Endothelial cell of umbilical vein (primary cell): ENCODE measurements at regions not wholly inside any gene's neighbourhood (a gene's known extent, or its start where the extent isn't known, plus 50 kb on each side); places are given as distances from the start of the nearest gene placed in this dataset.

ENCODE experiments used
- BruUV-seq: library from RNA; stranded (reverse); fragments of 400-500 nt; replicated peaks from 2 replicates; lab custom pipeline; 2021; lab: Mats Ljungman, UMichigan
- CTCF ChIA-PET: fragments of 300-600, 350-600 bp; sonication (Branson Sonifier 250); formaldehyde crosslinking; loops from one replicate; lab custom pipeline; 2021; ENCODE audit warnings: antibody characterized with exemption, inconsistent platforms; lab: Charles Lee
- POLR2A ChIA-PET: fragments of 300-600, 350-600 bp; sonication (Branson Sonifier 250); formaldehyde crosslinking; loops from one replicate; lab custom pipeline; 2021; ENCODE audit warnings: antibody characterized with exemption, inconsistent platforms; lab: Charles Lee
- DNase-seq: peaks from one replicate; pipeline ENCODE4 v3.0.0-alpha.2; 2011; ENCODE audit warnings: low read depth, low spot score
- FAIRE-seq: peaks from 2 replicates; lab custom pipeline; 2011; peaks lifted over from hg19 to GRCh38; lab: Jason Lieb, UNC
- H2AFZ ChIP-seq: 2 replicates; pipeline ENCODE4 v1.6.0; 2012; ENCODE audit warnings: low read depth, low read length, control low read depth, inconsistent platforms
- H3K27ac ChIP-seq: 2 replicates; pipeline ENCODE4 v1.5.1; 2011; ENCODE audit warnings: low read depth, mild to moderate bottlenecking, control low read depth, low read length, moderate library complexity; ENCODE audit not compliant: insufficient read depth
- H3K27me3 ChIP-seq, 2 experiments: 2 replicates each; pipeline versions ENCODE4 v1.6.0 to v1.6.1; 2011; ENCODE audit warnings: low read length in 2 of 2, mixed read lengths in 1 of 2; ENCODE audit not compliant: control insufficient read depth in 2 of 2, insufficient read depth in 2 of 2
- H3K36me3 ChIP-seq, 2 experiments: 2 replicates in 1 of 2; 3 replicates in 1 of 2; pipeline ENCODE4 v1.5.1; 2011; ENCODE audit warnings: low read length in 2 of 2, mild to moderate bottlenecking in 1 of 2, moderate library complexity in 1 of 2; ENCODE audit not compliant: control insufficient read depth in 2 of 2, insufficient read depth in 2 of 2; ENCODE audit errors: extremely low read depth in 1 of 2
- H3K4me1 ChIP-seq: 3 replicates; pipeline ENCODE4 v1.5.1; 2011; ENCODE audit warnings: mild to moderate bottlenecking, low read length; ENCODE audit not compliant: control insufficient read depth, insufficient read depth; ENCODE audit errors: extremely low read depth
- H3K4me2 ChIP-seq: 2 replicates; pipeline ENCODE4 v1.6.1; 2011; ENCODE audit warnings: low read length, control low read depth, mixed read lengths; ENCODE audit not compliant: insufficient read depth
- H3K4me3 ChIP-seq, 3 experiments: fragments of 200-600 bp in 1 of 3; sonication (generic), shearing (Covaris generic) in 1 of 3; replicated peaks in 1 of 3; 2 replicates each; pipeline ENCODE4 v1.5.1; 2011 to 2016; ENCODE audit warnings: control low read depth in 3 of 3, low read length in 3 of 3, mild to moderate bottlenecking in 2 of 3, inconsistent platforms in 1 of 3, low read depth in 1 of 3, moderate library complexity in 1 of 3; ENCODE audit not compliant: insufficient read depth in 1 of 3
- H3K79me2 ChIP-seq: 2 replicates; pipeline ENCODE4 v1.6.0; 2012; ENCODE audit warnings: low read length, inconsistent platforms; ENCODE audit not compliant: control insufficient read depth, insufficient read depth
- H3K9ac ChIP-seq: replicated peaks from 2 replicates; pipeline ENCODE3; 2011; ENCODE audit warnings: low read length, control low read depth; ENCODE audit not compliant: insufficient read depth; ENCODE audit errors: extremely low read depth
- H3K9me1 ChIP-seq: replicated peaks from 3 replicates; pipeline ENCODE4 v1.6.0; 2011; ENCODE audit warnings: mild to moderate bottlenecking, low read length; ENCODE audit not compliant: control insufficient read depth, insufficient read depth; ENCODE audit errors: extremely low read depth
- H3K9me3 ChIP-seq: replicated peaks from 2 replicates; pipeline ENCODE4 v1.5.1; 2012; ENCODE audit warnings: low read length, inconsistent platforms; ENCODE audit not compliant: control insufficient read depth, insufficient read depth
- H4K20me1 ChIP-seq: replicated peaks from 2 replicates; pipeline ENCODE3; 2011; ENCODE audit warnings: mild to moderate bottlenecking, low read length; ENCODE audit not compliant: control insufficient read depth, insufficient read depth; ENCODE audit errors: extremely low read depth
- CTCF ChIP-seq, 2 donors: IDR thresholded peaks; 1 replicate in 1 of 2; 2 replicates in 1 of 2; pipeline ENCODE4 v1.5.1; 2011; ENCODE audit warnings: low read length in 2 of 2, mild to moderate bottlenecking in 2 of 2, moderate library complexity in 2 of 2, control low read depth in 1 of 2, inconsistent platforms in 1 of 2, low read depth in 1 of 2; ENCODE audit not compliant: insufficient read depth in 1 of 2; ENCODE audit errors: extremely low read depth in 1 of 2
- EZH2 ChIP-seq: IDR thresholded peaks from 2 replicates; pipeline ENCODE4 v1.6.1; 2012; ENCODE audit warnings: borderline replicate concordance, low read depth, mild to moderate bottlenecking, moderate library complexity, low read length, inconsistent platforms; ENCODE audit not compliant: severe bottlenecking
- FOS ChIP-seq: IDR thresholded peaks from 2 replicates; pipeline ENCODE4 v1.6.1; 2011; ENCODE audit warnings: mild to moderate bottlenecking, low read length, moderate library complexity, borderline replicate concordance; ENCODE audit not compliant: insufficient read depth
- GATA2 ChIP-seq: IDR thresholded peaks from 2 replicates; pipeline ENCODE4 v1.7.0; 2011; ENCODE audit warnings: low read depth, mild to moderate bottlenecking, moderate library complexity, mixed read lengths, low read length; ENCODE audit not compliant: insufficient read length, insufficient read depth
- JUN ChIP-seq: IDR thresholded peaks from 2 replicates; pipeline ENCODE4 v1.6.1; 2011; ENCODE audit warnings: borderline replicate concordance, low read depth; ENCODE audit not compliant: insufficient read length, insufficient read depth
- MAX ChIP-seq: IDR thresholded peaks from 2 replicates; pipeline ENCODE4 v1.6.1; 2011; ENCODE audit not compliant: insufficient read depth, insufficient read length
- MYC ChIP-seq: IDR thresholded peaks from one replicate; pipeline ENCODE4 v1.6.1; 2011; ENCODE audit warnings: mild to moderate bottlenecking, low read depth, low read length
- POLR2A ChIP-seq: IDR thresholded peaks from 2 replicates; pipeline ENCODE4 v1.6.1; 2012; ENCODE audit warnings: low read depth, mild to moderate bottlenecking, control low read depth, low read length
- POLR2AphosphoS5 ChIP-seq: IDR thresholded peaks from 2 replicates; pipeline ENCODE4 v1.6.1; 2012; ENCODE audit warnings: low read depth, mild to moderate bottlenecking, control low read depth, low read length, moderate library complexity; ENCODE audit not compliant: insufficient read depth
- dilution Hi-C: fragments of 300-500 bp; cut with MboI; formaldehyde crosslinking; loops from one replicate; pipeline ENCODE4 v1.15.0; 2019; ENCODE audit warnings: low sequenced_read_pairs; ENCODE audit not compliant: extremely low pct_ligation_motif_present
- intact Hi-C: fragments of 100-400 bp; cut with micrococcal nuclease; formaldehyde crosslinking; loops from one replicate; pipeline ENCODE4 v1.10.0; 2022

- peak; percentile 44 for DNase-seq
- Histone ChIP-seq H3K4me2 (no peak overlapping the region), H3K27ac (no peak overlapping the region), H3K79me2 (no peaks in the 10 kb centered on the region), H3K9ac (no peak overlapping the region), H3K4me1 (no peaks in the 10 kb centered on the region), H3K27me3 (no peaks in the 10 kb centered on the region), H4K20me1 (no peaks in the 10 kb centered on the region), H2AFZ (no peak overlapping the region), H3K9me1 (no peaks in the 10 kb centered on the region), H3K4me3 (no peak overlapping the region), H3K9me3 (no peaks in the 10 kb centered on the region), H3K36me3 (no peaks in the 10 kb centered on the region)
- TF ChIP-seq MAX (no peak), EZH2 (no peak), MYC (no peak), JUN (no peak), GATA2 (no peak), FOS (no peak), POLR2AphosphoS5 (no peak), POLR2A (no peak), CTCF (IDR thresholded peaks at IDR 0.05; ENCODE audit: extremely low read depth in 1 of 2, insufficient read depth in 1 of 2, low read depth in 1 of 2, low read length in 2 of 2) (no peak)
- dilution Hi-C loops (no loop called here), intact Hi-C loops (no loop called here)
- BruUV-seq, result no TSS peak
- POLR2A ChIA-PET, result interaction anchor here (0.9 kb wide), 1 partner anchor 15 kb away, joined by 3 read pairs; no protein-coding TSS in a partner anchor
- CTCF ChIA-PET, result interaction anchor here (1.4 to 2.7 kb wide), 3 partner anchors 9 to 29 kb away, joined by 5 to 10 read pairs (median 6); no protein-coding TSS in a partner anchor
- FAIRE-seq, result peak; percentile 43
Measured at GRCh38 chr4:128483816-128484215, 196.2 kb upstream of the PGRMC2 start.
